ENCODE measurements at regions not wholly inside any gene's neighbourhood (a gene's known extent, or its start where the extent isn't known, plus 50 kb on each side); places are given as distances from the start of the nearest gene placed in this dataset.
A peak's percentile ranks its signal among the peaks of the same experiment; 100 is the strongest.

GRCh38 chr3:188060264-188060835 lies 93.6 kb upstream of the LPP start:
- ChIA-PET CTCF (interaction anchor here (0.9 to 1.8 kb wide), 2 partner anchors 10 to 242 kb away, joined by 3 to 6 read pairs; no protein-coding TSS in a partner anchor), POLR2A (no interaction called here)
- ATAC-seq: no peak
- no peak overlapping the region for H3K4me3 Mint-ChIP-seq
- no peak for DNase-seq
- peaks cover 35% of the 10 kb centered on the region for H3K4me1 Mint-ChIP-seq
- H3K9me3 Mint-ChIP-seq (ENCODE audit: low read depth): peaks cover 1% of the 10 kb centered on the region
- no peaks in the 10 kb centered on the region for H3K36me3 Mint-ChIP-seq (ENCODE audit: low read depth)
- no peaks in the 10 kb centered on the region for H3K27me3 Mint-ChIP-seq
- intact Hi-C loops (cut with DNase I, micrococcal nuclease): loop anchor here (5.0 to 10.0 kb wide), 3 partner anchors 224 to 894 kb away; no protein-coding TSS in a partner anchor
- peak overlapping the region; percentile 19 for H3K27ac Mint-ChIP-seq

DNA sequence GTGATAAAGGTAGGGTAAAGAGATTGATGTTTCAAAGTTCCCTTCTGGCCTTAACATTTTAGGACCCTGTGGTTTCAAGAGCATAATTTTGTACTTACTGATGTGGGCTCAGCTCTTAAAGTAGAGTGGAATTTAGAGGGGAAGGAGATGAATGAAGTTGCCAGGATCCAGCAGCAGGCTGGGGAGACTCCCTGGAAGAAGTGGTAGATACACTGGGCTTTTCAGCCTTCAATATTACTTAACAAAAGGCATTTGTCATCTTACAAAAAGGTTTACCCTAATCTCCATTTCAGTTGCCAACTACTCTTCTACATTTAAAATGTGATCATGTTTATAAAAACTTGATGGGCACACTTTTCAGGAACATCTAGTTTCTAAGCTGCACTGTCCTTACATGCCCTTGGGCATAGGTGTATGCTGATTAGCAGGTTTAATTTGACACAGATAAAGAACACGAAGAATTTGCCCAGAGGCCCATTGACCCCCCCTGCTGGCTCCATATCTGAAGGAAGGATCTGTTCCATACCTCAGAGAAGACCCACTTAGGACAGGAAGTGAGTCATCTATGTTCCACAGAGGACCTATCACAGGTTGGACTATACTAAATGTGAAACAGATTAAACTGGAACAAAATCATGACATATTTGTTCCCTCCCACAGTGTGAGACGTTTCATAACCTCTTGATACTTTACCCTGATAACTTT lies 93.0 kb upstream of the LPP start:
- Mint-ChIP-seq H3K27me3 (no peaks in the 10 kb centered on the region), H3K36me3 (ENCODE audit: low read depth) (no peaks in the 10 kb centered on the region), H3K27ac (peak overlapping the region; percentile 77), H3K4me3 (peak overlapping the region; percentile 25), H3K9me3 (ENCODE audit: low read depth) (peaks cover 1% of the 10 kb centered on the region), H3K4me1 (peaks cover 35% of the 10 kb centered on the region)
- ChIA-PET POLR2A (interaction anchor here (0.6 to 1.2 kb wide), 3 partner anchors 11 to 323 kb away, joined by 3 to 8 read pairs (median 4); no protein-coding TSS in a partner anchor), CTCF (interaction anchor here (0.6 to 1.8 kb wide), 5 partner anchors 10 to 320 kb away, joined by 3 to 6 read pairs (median 3); no protein-coding TSS in a partner anchor)
- DNase-seq: peak; percentile 76
- intact Hi-C loops (cut with DNase I, micrococcal nuclease): loop anchor here (1.0 to 10.0 kb wide), 10 partner anchors 85 to 894 kb away; partner anchors contain the start of gene BCL6 (in 1 of the 2)
- peak; percentile 98 for ATAC-seq

GRCh38 chr3:188062216-188062615 lies 91.7 kb upstream of the LPP start:
- Mint-ChIP-seq H3K4me3 (no peak overlapping the region), H3K27me3 (no peaks in the 10 kb centered on the region), H3K36me3 (ENCODE audit: low read depth) (no peaks in the 10 kb centered on the region), H3K4me1 (peaks cover 35% of the 10 kb centered on the region), H3K9me3 (ENCODE audit: low read depth) (peaks cover 1% of the 10 kb centered on the region), H3K27ac (peak overlapping the region; percentile 10)
- intact Hi-C loops (cut with DNase I, micrococcal nuclease): loop anchor here (5.0 to 10.0 kb wide), 3 partner anchors 223 to 893 kb away; no protein-coding TSS in a partner anchor
- ChIA-PET POLR2A (interaction anchor here (0.5 kb wide), 1 partner anchor 268 kb away, joined by 3 read pairs; no protein-coding TSS in a partner anchor), CTCF (interaction anchor here (0.6 kb wide), 1 partner anchor 846 kb away, joined by 3 read pairs; no protein-coding TSS in a partner anchor)
- ATAC-seq (no peak), DNase-seq (no peak)

- POLR2A ChIA-PET: no interaction called here
- H3K36me3 Mint-ChIP-seq (ENCODE audit: low read depth): no peaks in the 10 kb centered on the region
- no peak overlapping the region for H3K4me3 Mint-ChIP-seq
- no peak for DNase-seq
- CTCF ChIA-PET: interaction anchor here (0.6 to 1.6 kb wide), 5 partner anchors 27 to 1182 kb away, joined by 3 to 4 read pairs (median 3); no protein-coding TSS in a partner anchor
- peaks cover 35% of the 10 kb centered on the region for H3K4me1 Mint-ChIP-seq
- peak overlapping the region; percentile 17 for H3K27ac Mint-ChIP-seq
- no peak for ATAC-seq
- H3K9me3 Mint-ChIP-seq (ENCODE audit: low read depth): peaks cover 1% of the 10 kb centered on the region
- H3K27me3 Mint-ChIP-seq: no peaks in the 10 kb centered on the region
- intact Hi-C loops (cut with DNase I, micrococcal nuclease): loop anchor here (5.0 to 10.0 kb wide), 3 partner anchors 220 to 890 kb away; no protein-coding TSS in a partner anchor
Observed at GRCh38 chr3:188064831-188065493, 89.0 kb upstream of the LPP start.

GRCh38 chr3:188066141-188066540 lies 87.8 kb upstream of the LPP start:
- intact Hi-C loops (cut with DNase I, micrococcal nuclease): loop anchor here in 1 of 2 experiments (10.0 kb wide), 2 partner anchors 219 to 889 kb away; no protein-coding TSS in a partner anchor
- no peak for DNase-seq
- Mint-ChIP-seq H3K4me3 (no peak overlapping the region), H3K9me3 (ENCODE audit: low read depth) (peaks cover 1% of the 10 kb centered on the region), H3K27ac (no peak overlapping the region), H3K36me3 (ENCODE audit: low read depth) (no peaks in the 10 kb centered on the region), H3K27me3 (no peaks in the 10 kb centered on the region), H3K4me1 (peaks cover 27% of the 10 kb centered on the region)
- no peak for ATAC-seq
- ChIA-PET POLR2A (no interaction called here), CTCF (interaction anchor here (0.5 to 1.6 kb wide), 4 partner anchors 26 to 336 kb away, joined by 3 to 4 read pairs (median 4); no protein-coding TSS in a partner anchor)

- Mint-ChIP-seq H3K36me3 (ENCODE audit: low read depth) (no peaks in the 10 kb centered on the region), H3K4me3 (no peak overlapping the region), H3K9me3 (ENCODE audit: low read depth) (peaks cover 1% of the 10 kb centered on the region), H3K27me3 (no peaks in the 10 kb centered on the region), H3K4me1 (peaks cover 12% of the 10 kb centered on the region), H3K27ac (no peak overlapping the region)
- ATAC-seq (no peak), DNase-seq (no peak)
- CTCF ChIA-PET: no interaction called here
- POLR2A ChIA-PET: no interaction called here
- intact Hi-C loops (cut with DNase I, micrococcal nuclease): loop anchor here in 1 of 2 experiments (10.0 kb wide), 2 partner anchors 217 to 887 kb away; no protein-coding TSS in a partner anchor
Observed at GRCh38 chr3:188067932-188068331, 86.0 kb upstream of the LPP start.

GRCh38 chr3:188068342-188068741 lies 85.6 kb upstream of the LPP start:
- DNase-seq (no peak), ATAC-seq (no peak)
- H3K36me3 Mint-ChIP-seq (ENCODE audit: low read depth): no peaks in the 10 kb centered on the region
- ChIA-PET POLR2A (no interaction called here), CTCF (no interaction called here)
- no peak overlapping the region for H3K27ac Mint-ChIP-seq
- H3K4me3 Mint-ChIP-seq: no peak overlapping the region
- H3K9me3 Mint-ChIP-seq (ENCODE audit: low read depth): peaks cover 1% of the 10 kb centered on the region
- H3K4me1 Mint-ChIP-seq: peaks cover 12% of the 10 kb centered on the region
- H3K27me3 Mint-ChIP-seq: no peaks in the 10 kb centered on the region
- intact Hi-C loops (cut with DNase I, micrococcal nuclease): loop anchor here in 1 of 2 experiments (10.0 kb wide), 2 partner anchors 216 to 886 kb away; no protein-coding TSS in a partner anchor

GRCh38 chr3:188071636-188072035 lies 82.3 kb upstream of the LPP start:
- DNase-seq (no peak), ATAC-seq (no peak)
- intact Hi-C loops (cut with DNase I, micrococcal nuclease): no loop called here
- no peaks in the 10 kb centered on the region for H3K36me3 Mint-ChIP-seq (ENCODE audit: low read depth)
- no peak overlapping the region for H3K27ac Mint-ChIP-seq
- H3K9me3 Mint-ChIP-seq (ENCODE audit: low read depth): no peaks in the 10 kb centered on the region
- ChIA-PET POLR2A (no interaction called here), CTCF (interaction anchor here (0.9 to 1.2 kb wide), 3 partner anchors 21 to 883 kb away, joined by 3 read pairs; no protein-coding TSS in a partner anchor)
- H3K4me3 Mint-ChIP-seq: no peak overlapping the region
- H3K27me3 Mint-ChIP-seq: no peaks in the 10 kb centered on the region
- H3K4me1 Mint-ChIP-seq: no peaks in the 10 kb centered on the region

DNA sequence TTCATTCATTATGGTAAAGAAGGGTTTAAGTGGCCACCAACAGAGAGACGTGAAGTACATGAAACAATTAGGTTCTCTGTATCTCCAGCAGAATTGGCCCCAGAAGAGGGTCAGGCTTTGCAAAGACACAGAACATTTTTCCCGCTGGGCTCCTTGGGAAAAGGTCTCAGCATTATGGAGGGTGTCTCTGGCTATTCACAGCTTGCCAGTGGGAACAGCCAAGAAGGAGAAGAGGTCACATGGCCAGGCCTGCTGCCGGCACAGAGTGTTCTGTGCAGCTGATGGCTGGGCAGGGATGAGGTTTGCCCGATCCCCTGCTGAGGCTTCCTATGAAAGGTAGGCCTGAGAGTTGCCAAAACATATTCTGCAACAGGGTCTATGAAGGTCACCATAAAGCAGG lies 77.8 kb upstream of the LPP start:
- peaks cover 1% of the 10 kb centered on the region for H3K36me3 Mint-ChIP-seq (ENCODE audit: low read depth)
- CTCF ChIA-PET: interaction anchor here (1.2 kb wide), 1 partner anchor 335 kb away, joined by 3 read pairs; no protein-coding TSS in a partner anchor

DNA sequence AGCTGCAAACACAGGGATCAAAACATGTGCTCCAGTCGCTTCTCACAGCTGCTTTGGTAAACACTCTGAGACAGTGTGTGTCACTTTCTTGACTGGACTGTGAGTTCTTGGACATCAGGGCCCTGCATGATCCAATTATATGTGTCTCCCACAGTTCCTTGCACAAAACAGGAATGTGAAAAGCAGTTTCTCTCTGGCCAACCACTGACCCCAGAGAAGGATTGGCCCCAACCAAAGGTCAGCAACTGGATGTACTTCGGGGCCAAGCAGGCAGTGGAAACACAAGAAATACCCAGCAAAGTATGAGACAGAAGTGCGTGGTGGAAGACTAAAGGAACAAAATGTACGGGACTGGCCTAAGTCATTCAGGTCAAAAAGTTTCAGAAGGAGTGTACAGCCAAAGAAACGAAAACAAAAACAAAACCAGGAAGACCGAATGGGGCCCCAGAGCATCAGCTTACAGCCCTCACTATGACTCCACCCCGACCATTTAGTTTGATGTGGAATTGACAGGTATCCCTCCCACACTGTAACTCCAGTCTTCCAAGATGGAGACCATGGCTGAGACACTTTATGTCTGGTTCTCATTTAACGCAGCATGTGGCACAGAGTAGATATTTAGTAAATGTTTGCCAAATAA lies 76.7 kb upstream of the LPP start:
- intact Hi-C loops (cut with DNase I, micrococcal nuclease): no loop called here
- Mint-ChIP-seq H3K4me1 (peaks cover 8% of the 10 kb centered on the region), H3K9me3 (ENCODE audit: low read depth) (peaks cover 7% of the 10 kb centered on the region), H3K27me3 (no peaks in the 10 kb centered on the region), H3K36me3 (ENCODE audit: low read depth) (peaks cover 1% of the 10 kb centered on the region), H3K4me3 (no peak overlapping the region), H3K27ac (no peak overlapping the region)
- peak; percentile 47 for ATAC-seq
- ChIA-PET POLR2A (no interaction called here), CTCF (interaction anchor here (0.6 to 1.2 kb wide), 4 partner anchors 86 to 388 kb away, joined by 3 to 4 read pairs (median 4); no protein-coding TSS in a partner anchor)
- no peak for DNase-seq

More for the DNA sequence above, 77.8 kb upstream of the LPP start:
- H3K9me3 Mint-ChIP-seq (ENCODE audit: low read depth): peaks cover 7% of the 10 kb centered on the region
- no peaks in the 10 kb centered on the region for H3K27me3 Mint-ChIP-seq
- H3K4me3 Mint-ChIP-seq: no peak overlapping the region
- intact Hi-C loops (cut with DNase I, micrococcal nuclease): no loop called here
- DNase-seq (no peak), ATAC-seq (no peak)
- H3K4me1 Mint-ChIP-seq: peaks cover 8% of the 10 kb centered on the region
- POLR2A ChIA-PET: no interaction called here
- H3K27ac Mint-ChIP-seq: no peak overlapping the region

DNA sequence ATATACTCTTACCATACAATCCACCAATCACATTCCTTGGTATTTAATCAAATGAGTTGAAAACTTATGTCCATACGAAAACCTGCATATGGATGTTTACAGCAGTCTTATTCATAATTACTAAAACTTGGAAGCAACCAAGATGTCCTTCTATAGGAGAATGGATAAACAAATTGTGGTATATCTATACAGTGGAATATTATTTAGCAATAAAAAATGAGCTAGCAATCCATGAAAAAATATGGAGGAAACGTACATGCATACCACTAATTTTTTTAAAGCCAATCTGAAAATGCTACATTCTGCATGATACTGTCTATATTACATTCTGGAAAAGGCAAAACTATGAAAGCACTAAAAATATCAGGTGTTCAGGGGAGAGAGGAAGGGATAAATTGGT lies 73.9 kb upstream of the LPP start:
- H3K36me3 Mint-ChIP-seq (ENCODE audit: low read depth): peaks cover 1% of the 10 kb centered on the region
- intact Hi-C loops (cut with DNase I, micrococcal nuclease): no loop called here

More for the DNA sequence above, 73.9 kb upstream of the LPP start:
- no peak overlapping the region for H3K27ac Mint-ChIP-seq
- no peak for ATAC-seq
- POLR2A ChIA-PET: no interaction called here
- H3K4me3 Mint-ChIP-seq: no peak overlapping the region
- no peaks in the 10 kb centered on the region for H3K27me3 Mint-ChIP-seq
- peaks cover 7% of the 10 kb centered on the region for H3K9me3 Mint-ChIP-seq (ENCODE audit: low read depth)
- CTCF ChIA-PET: no interaction called here
- H3K4me1 Mint-ChIP-seq: peaks cover 8% of the 10 kb centered on the region
- DNase-seq: no peak
